Keratinocyte (primary cell): ENCODE measurements at regions not wholly inside any gene's neighbourhood (a gene's known extent, or its start where the extent isn't known, plus 50 kb on each side); places are given as distances from the start of the nearest gene placed in this dataset.

Experiments
- DNase-seq: peaks from one replicate; pipeline ENCODE4 v3.0.0-alpha.2; 2011; ENCODE audit warnings: low read depth, missing footprints, low spot score
- FAIRE-seq: peaks from 2 replicates; lab custom pipeline; 2011; peaks lifted over from hg19 to GRCh38; lab: Jason Lieb, UNC
- H2AFZ ChIP-seq: 2 replicates; pipeline ENCODE4 v1.6.0; 2012; ENCODE audit warnings: low read length, control low read depth, inconsistent platforms; ENCODE audit not compliant: control insufficient read depth
- H3K27ac ChIP-seq: 2 replicates; pipeline ENCODE4 v1.5.1; 2011; ENCODE audit warnings: low read length; ENCODE audit not compliant: control insufficient read depth, insufficient read depth
- H3K27me3 ChIP-seq: 3 replicates; pipeline ENCODE4 v1.6.0; 2011; ENCODE audit warnings: low read length; ENCODE audit not compliant: control insufficient read depth, insufficient read depth; ENCODE audit errors: extremely low read depth
- H3K36me3 ChIP-seq, 2 experiments: 2 replicates in 1 of 2; 3 replicates in 1 of 2; pipeline ENCODE4 v1.5.1; 2011; ENCODE audit warnings: low read length in 2 of 2, mild to moderate bottlenecking in 1 of 2; ENCODE audit not compliant: control insufficient read depth in 2 of 2, insufficient read depth in 2 of 2; ENCODE audit errors: extremely low read depth in 1 of 2
- H3K4me1 ChIP-seq: 3 replicates; pipeline ENCODE4 v1.5.1; 2011; ENCODE audit warnings: low read length; ENCODE audit not compliant: control insufficient read depth, insufficient read depth; ENCODE audit errors: extremely low read depth
- H3K4me2 ChIP-seq: 3 replicates; pipeline ENCODE4 v1.6.0; 2011; ENCODE audit warnings: low read depth, low read length; ENCODE audit not compliant: control insufficient read depth, insufficient read depth; ENCODE audit errors: extremely low read depth
- H3K4me3 ChIP-seq, 3 experiments: fragments of 200-600 bp in 1 of 3; sonication (generic) in 1 of 3; 2 replicates in 2 of 3; 3 replicates in 1 of 3; pipeline ENCODE4 v1.5.1; 2011 to 2016; ENCODE audit warnings: low read length in 3 of 3, mild to moderate bottlenecking in 3 of 3, control low read depth in 2 of 3, inconsistent platforms in 1 of 3, low read depth in 1 of 3, mixed read lengths in 1 of 3, mixed run types in 1 of 3, moderate library complexity in 1 of 3; ENCODE audit not compliant: control insufficient read depth in 2 of 3, insufficient read depth in 2 of 3; ENCODE audit errors: extremely low read depth in 1 of 3
- H3K79me2 ChIP-seq: 2 replicates; pipeline ENCODE4 v1.6.0; 2012; ENCODE audit warnings: low read length; ENCODE audit not compliant: control insufficient read depth, insufficient read depth
- H3K9ac ChIP-seq: 3 replicates; pipeline ENCODE4 v1.6.0; 2011; ENCODE audit warnings: low read length; ENCODE audit not compliant: control insufficient read depth, insufficient read depth; ENCODE audit errors: extremely low read depth
- H3K9me1 ChIP-seq: 3 replicates; pipeline ENCODE4 v1.6.0; 2011; ENCODE audit warnings: low read length; ENCODE audit not compliant: control insufficient read depth, insufficient read depth; ENCODE audit errors: extremely low read depth
- H3K9me3 ChIP-seq: 2 replicates; pipeline ENCODE4 v1.5.1; 2012; ENCODE audit warnings: low read depth, low read length; ENCODE audit not compliant: control insufficient read depth
- H4K20me1 ChIP-seq: 3 replicates; pipeline ENCODE4 v1.6.0; 2011; ENCODE audit warnings: low read length; ENCODE audit not compliant: control insufficient read depth, insufficient read depth; ENCODE audit errors: extremely low read depth
- EZH2 ChIP-seq: IDR thresholded peaks from one replicate; pipeline ENCODE4 v1.6.1; 2012; ENCODE audit warnings: inconsistent platforms, mild to moderate bottlenecking, low read length, moderate library complexity
- dilution Hi-C: fragments of 300-500 bp; cut with MboI; formaldehyde crosslinking; loops from one replicate; pipeline ENCODE4 v1.7.0; 2020; ENCODE audit warnings: low sequenced_read_pairs; ENCODE audit not compliant: extremely low pct_ligation_motif_present
- TF ChIP-seq, protein P1 (sequence below), 3 experiments: IDR thresholded peaks in 1 of 3; conservative IDR thresholded peaks in 1 of 3; optimal IDR thresholded peaks in 1 of 3; 2 replicates in 2 of 3; 3 replicates in 1 of 3; pipeline versions ENCODE3 to v1.5.1; 2011; ENCODE audit warnings: low read length in 3 of 3, mild to moderate bottlenecking in 3 of 3, moderate library complexity in 2 of 3, control low read depth in 1 of 3, inconsistent platforms in 1 of 3; ENCODE audit not compliant: insufficient read depth in 2 of 3; ENCODE audit errors: extremely low read depth in 1 of 3

DNA sequence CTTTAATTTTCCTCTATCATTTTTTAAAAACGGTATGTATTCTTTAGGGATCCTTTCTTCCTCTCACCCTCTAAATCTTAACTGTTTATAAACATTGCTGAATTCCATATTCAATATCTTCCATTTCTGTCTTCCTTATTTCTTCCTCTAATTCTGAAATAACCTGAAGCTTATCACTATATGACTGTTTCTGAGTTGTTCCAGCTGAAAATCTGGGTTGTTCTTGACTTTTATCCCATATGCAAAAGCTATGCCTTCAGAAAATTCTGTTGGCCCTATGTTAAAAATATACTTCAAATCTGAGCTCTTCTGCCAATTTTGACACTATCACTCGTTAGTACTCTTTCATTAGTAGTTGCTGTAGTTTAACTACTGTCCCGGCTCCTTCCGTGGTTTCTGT is 970.3 kb downstream of the BCL11B start:
- no peak overlapping the region for H3K4me3 ChIP-seq
- H3K27ac ChIP-seq = no peak overlapping the region
- H3K79me2 ChIP-seq = no peaks in the 10 kb centered on the region
- DNase-seq = no peak
- no peak overlapping the region for H3K9ac ChIP-seq
- TF ChIP-seq, protein P1, sequence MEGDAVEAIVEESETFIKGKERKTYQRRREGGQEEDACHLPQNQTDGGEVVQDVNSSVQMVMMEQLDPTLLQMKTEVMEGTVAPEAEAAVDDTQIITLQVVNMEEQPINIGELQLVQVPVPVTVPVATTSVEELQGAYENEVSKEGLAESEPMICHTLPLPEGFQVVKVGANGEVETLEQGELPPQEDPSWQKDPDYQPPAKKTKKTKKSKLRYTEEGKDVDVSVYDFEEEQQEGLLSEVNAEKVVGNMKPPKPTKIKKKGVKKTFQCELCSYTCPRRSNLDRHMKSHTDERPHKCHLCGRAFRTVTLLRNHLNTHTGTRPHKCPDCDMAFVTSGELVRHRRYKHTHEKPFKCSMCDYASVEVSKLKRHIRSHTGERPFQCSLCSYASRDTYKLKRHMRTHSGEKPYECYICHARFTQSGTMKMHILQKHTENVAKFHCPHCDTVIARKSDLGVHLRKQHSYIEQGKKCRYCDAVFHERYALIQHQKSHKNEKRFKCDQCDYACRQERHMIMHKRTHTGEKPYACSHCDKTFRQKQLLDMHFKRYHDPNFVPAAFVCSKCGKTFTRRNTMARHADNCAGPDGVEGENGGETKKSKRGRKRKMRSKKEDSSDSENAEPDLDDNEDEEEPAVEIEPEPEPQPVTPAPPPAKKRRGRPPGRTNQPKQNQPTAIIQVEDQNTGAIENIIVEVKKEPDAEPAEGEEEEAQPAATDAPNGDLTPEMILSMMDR (optimal IDR thresholded peaks at IDR 0.05 in 1 of 3, IDR thresholded peaks at IDR 0.05 in 1 of 3, conservative IDR thresholded peaks at IDR 0.05 in 1 of 3; ENCODE audit: extremely low read depth in 1 of 3, insufficient read depth in 2 of 3, low read length in 3 of 3) = no peak
- no peak for TF ChIP-seq EZH2
- H3K9me1 ChIP-seq = no peaks in the 10 kb centered on the region
- H3K9me3 ChIP-seq = no peaks in the 10 kb centered on the region
- H3K4me1 ChIP-seq = no peaks in the 10 kb centered on the region
- H2AFZ ChIP-seq = no peak overlapping the region
- no peaks in the 10 kb centered on the region for H3K36me3 ChIP-seq
- FAIRE-seq = no peak
- dilution Hi-C loops = no loop called here
- H3K4me2 ChIP-seq = no peak overlapping the region
- H4K20me1 ChIP-seq = no peaks in the 10 kb centered on the region
- H3K27me3 ChIP-seq = no peaks in the 10 kb centered on the region

DNA sequence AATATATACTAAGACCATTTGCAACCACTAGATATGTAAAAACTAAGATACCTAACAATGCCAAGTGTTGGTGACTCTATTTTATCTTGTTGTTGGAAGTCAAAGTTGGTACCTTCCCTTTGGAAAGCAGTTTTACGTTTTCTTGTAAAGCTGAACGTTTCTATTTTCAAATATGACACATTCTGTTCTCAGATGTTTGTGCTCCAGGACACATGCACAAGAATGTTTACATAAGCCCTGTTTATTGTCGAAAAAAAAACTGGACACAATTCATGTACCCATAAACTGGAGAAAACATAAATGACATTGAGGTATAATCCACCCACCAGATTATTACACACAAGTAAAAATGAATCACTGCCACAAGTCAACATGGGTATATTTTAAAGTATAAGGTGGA is 967.4 kb downstream of the BCL11B start:
- Histone ChIP-seq H3K4me3 (no peak overlapping the region), H4K20me1 (no peaks in the 10 kb centered on the region), H3K27ac (no peak overlapping the region), H3K9me1 (no peaks in the 10 kb centered on the region), H2AFZ (no peak overlapping the region), H3K4me1 (no peaks in the 10 kb centered on the region), H3K4me2 (no peak overlapping the region), H3K27me3 (no peaks in the 10 kb centered on the region), H3K9me3 (no peaks in the 10 kb centered on the region), H3K36me3 (no peaks in the 10 kb centered on the region), H3K79me2 (no peaks in the 10 kb centered on the region), H3K9ac (no peak overlapping the region)
- no peak for FAIRE-seq
- TF ChIP-seq EZH2 = no peak
- TF ChIP-seq, protein P1 (optimal IDR thresholded peaks at IDR 0.05 in 1 of 3, IDR thresholded peaks at IDR 0.05 in 1 of 3, conservative IDR thresholded peaks at IDR 0.05 in 1 of 3; ENCODE audit: extremely low read depth in 1 of 3, insufficient read depth in 2 of 3, low read length in 3 of 3) = no peak
- DNase-seq = no peak
- dilution Hi-C loops = no loop called here
